CD14-positive monocyte (primary cell): ENCODE measurements at regions not wholly inside any gene's neighbourhood (a gene's known extent, or its start where the extent isn't known, plus 50 kb on each side); places are given as distances from the start of the nearest gene placed in this dataset.

Experiments
- DNase-seq, 3 donors: peaks; one replicate each; pipeline ENCODE4 v3.0.0-alpha.2; 2011 to 2022
- H2AFZ ChIP-seq: 2 replicates; pipeline ENCODE4 v1.6.0; 2012; ENCODE audit warnings: mild to moderate bottlenecking, low read depth, low read length, inconsistent platforms; ENCODE audit not compliant: insufficient read depth, poor library complexity, severe bottlenecking
- H3K27ac ChIP-seq, 2 donors: 1 replicate in 1 of 2; 2 replicates in 1 of 2; pipeline ENCODE4 v1.5.1; 2012 to 2013; ENCODE audit warnings: low read length in 2 of 2, control low read depth in 1 of 2, inconsistent platforms in 1 of 2, low read depth in 1 of 2, mild to moderate bottlenecking in 1 of 2
- H3K27me3 ChIP-seq, 2 donors: one replicate each; pipeline versions ENCODE4 v1.6.0 to v1.6.1; 2011 to 2013; ENCODE audit warnings: low read length in 2 of 2; ENCODE audit not compliant: control insufficient read depth in 2 of 2, insufficient read depth in 2 of 2
- H3K36me3 ChIP-seq, 2 donors: replicated peaks in 1 of 2; 1 replicate in 1 of 2; 2 replicates in 1 of 2; pipeline versions ENCODE4 v1.5.1 to v1.6.1; 2012 to 2013; ENCODE audit warnings: low read length in 2 of 2, control low read depth in 1 of 2, inconsistent platforms in 1 of 2, mild to moderate bottlenecking in 1 of 2; ENCODE audit not compliant: insufficient read depth in 2 of 2, control insufficient read depth in 1 of 2
- H3K4me1 ChIP-seq, 2 donors: 1 replicate in 1 of 2; 2 replicates in 1 of 2; pipeline versions ENCODE4 v1.5.1 to v1.6.1; 2012 to 2013; ENCODE audit warnings: low read length in 2 of 2, control low read depth in 1 of 2, inconsistent platforms in 1 of 2, mild to moderate bottlenecking in 1 of 2, moderate library complexity in 1 of 2; ENCODE audit not compliant: insufficient read depth in 2 of 2, control insufficient read depth in 1 of 2
- H3K4me2 ChIP-seq: replicated peaks from 2 replicates; pipeline ENCODE3; 2012; ENCODE audit warnings: low read length, moderate library complexity, mild to moderate bottlenecking; ENCODE audit not compliant: poor library complexity, severe bottlenecking; ENCODE audit errors: extremely low read depth
- H3K4me3 ChIP-seq, 3 experiments: fragments of 200-600 bp in 1 of 3; sonication (generic) in 1 of 3; replicated peaks in 1 of 3; 1 replicate in 2 of 3; 2 replicates in 1 of 3; pipeline ENCODE4 v1.5.1; 2011 to 2013; ENCODE audit warnings: low read length in 3 of 3, mild to moderate bottlenecking in 3 of 3, control low read depth in 2 of 3, low read depth in 2 of 3, inconsistent platforms in 1 of 3, moderate library complexity in 1 of 3
- H3K79me2 ChIP-seq: 2 replicates; pipeline ENCODE4 v1.6.0; 2012; ENCODE audit warnings: mild to moderate bottlenecking, control low read depth, inconsistent platforms, low read length, moderate library complexity; ENCODE audit not compliant: insufficient read depth
- H3K9ac ChIP-seq: 2 replicates; pipeline ENCODE4 v1.6.0; 2017; ENCODE audit warnings: low read length, mild to moderate bottlenecking; ENCODE audit not compliant: insufficient read depth, poor library complexity, severe bottlenecking
- H3K9me3 ChIP-seq, 2 donors: replicated peaks in 1 of 2; 1 replicate in 1 of 2; 2 replicates in 1 of 2; pipeline versions ENCODE4 v1.5.1 to v1.6.1; 2012 to 2013; ENCODE audit warnings: low read length in 2 of 2, control low read depth in 1 of 2; ENCODE audit not compliant: control insufficient read depth in 1 of 2, insufficient read depth in 1 of 2
- H4K20me1 ChIP-seq: 2 replicates; pipeline ENCODE4 v1.6.0; 2012; ENCODE audit warnings: mild to moderate bottlenecking, low read length, control low read depth, moderate library complexity; ENCODE audit not compliant: insufficient read depth
- H3K27ac Mint-ChIP-seq, 7 donors: one replicate each; pipeline ENCODE4 v1.8.0; 2020; ENCODE audit warnings: mild to moderate bottlenecking in 7 of 7, mixed read lengths in 7 of 7, moderate library complexity in 6 of 7, inconsistent platforms in 2 of 7
- H3K27me3 Mint-ChIP-seq, 3 donors: one replicate each; pipeline ENCODE4 v1.8.0; 2021 to 2022; ENCODE audit warnings: low read depth in 3 of 3, mild to moderate bottlenecking in 3 of 3, mixed read lengths in 3 of 3, moderate library complexity in 3 of 3, inconsistent platforms in 1 of 3
- H3K36me3 Mint-ChIP-seq, 2 donors: one replicate each; pipeline ENCODE4 v1.8.0; 2020; ENCODE audit warnings: mixed read lengths in 2 of 2, inconsistent platforms in 1 of 2, mild to moderate bottlenecking in 1 of 2
- H3K4me1 Mint-ChIP-seq: one replicate; pipeline ENCODE4 v1.8.0; 2020; ENCODE audit warnings: mild to moderate bottlenecking, mixed read lengths
- H3K4me3 Mint-ChIP-seq, 2 donors: one replicate each; pipeline ENCODE4 v1.8.0; 2020; ENCODE audit warnings: mild to moderate bottlenecking in 2 of 2, mixed read lengths in 2 of 2, moderate library complexity in 1 of 2
- H3K9me3 Mint-ChIP-seq, 7 donors: one replicate each; pipeline ENCODE4 v1.8.0; 2020 to 2022; ENCODE audit warnings: mixed read lengths in 7 of 7, mild to moderate bottlenecking in 6 of 7, moderate library complexity in 6 of 7, inconsistent platforms in 2 of 7
- CTCF ChIP-seq: fragments of 200-600 bp; IDR thresholded peaks from one replicate; pipeline ENCODE4 v1.8.0; 2022; ENCODE audit warnings: antibody characterized with exemption, mild to moderate bottlenecking
- WGBS: methylation state at CpG from one replicate; pipeline ENCODE4 v1.1.5; 2013; ENCODE audit warnings: missing lambda C conversion rate; ENCODE audit not compliant: insufficient coverage; 5-methylcytosine and 5-hydroxymethylcytosine counted together
- intact Hi-C, 2 donors: fragments of 100-400 bp; cut with micrococcal nuclease; formaldehyde crosslinking; loops; one replicate each; pipeline versions ENCODE4 v1.15.0 to v1.15.1; 2023

GRCh38 chr5:8905021-8905420 lies 640.9 kb downstream of the SEMA5A start:
- Mint-ChIP-seq H3K36me3 (no peaks in the 10 kb centered on the region), H3K4me3 (no peak overlapping the region), H3K9me3 (peaks cover 0 to 8% (median 2%) of the 10 kb centered on the region in 7 donors), H3K4me1 (no peaks in the 10 kb centered on the region), H3K27ac (no peak overlapping the region), H3K27me3 (peaks cover 0 to 1% (median 0%) of the 10 kb centered on the region in 3 donors)
- no peak for DNase-seq
- Histone ChIP-seq H3K4me1 (no peaks in the 10 kb centered on the region), H3K36me3 (no peaks in the 10 kb centered on the region), H3K4me3 (no peak overlapping the region), H4K20me1 (no peaks in the 10 kb centered on the region), H3K9me3 (no peaks in the 10 kb centered on the region), H3K27me3 (no peaks in the 10 kb centered on the region), H3K27ac (no peak overlapping the region), H3K79me2 (no peaks in the 10 kb centered on the region), H2AFZ (no peak overlapping the region), H3K4me2 (no peak overlapping the region), H3K9ac (no peak overlapping the region)
- 60% methylated on average over 1 of the region's 2 CpGs for WGBS
- no peak for TF ChIP-seq CTCF
- intact Hi-C loops: no loop called here

GRCh38 chr5:8906303-8906967 lies 639.4 kb downstream of the SEMA5A start:
- 96% methylated on average over 8 of the region's 12 CpGs for WGBS
- no peaks in the 10 kb centered on the region for H3K79me2 ChIP-seq
- no peak overlapping the region for H3K9ac ChIP-seq
- H3K4me2 ChIP-seq: no peak overlapping the region
- H3K4me1 Mint-ChIP-seq: no peaks in the 10 kb centered on the region
- H3K4me3 ChIP-seq: no peak overlapping the region
- no peak for DNase-seq
- H3K27me3 Mint-ChIP-seq: no peaks in the 10 kb centered on the region
- H3K27ac Mint-ChIP-seq: no peak overlapping the region
- H3K4me3 Mint-ChIP-seq: no peak overlapping the region
- H3K36me3 Mint-ChIP-seq: no peaks in the 10 kb centered on the region
- H3K36me3 ChIP-seq: no peaks in the 10 kb centered on the region
- no peaks in the 10 kb centered on the region for H3K27me3 ChIP-seq
- intact Hi-C loops: no loop called here
- H3K27ac ChIP-seq: no peak overlapping the region
- peaks cover 0 to 8% (median 2%) of the 10 kb centered on the region in 7 donors for H3K9me3 Mint-ChIP-seq
- no peak overlapping the region for H2AFZ ChIP-seq
- no peaks in the 10 kb centered on the region for H4K20me1 ChIP-seq
- no peaks in the 10 kb centered on the region for H3K9me3 ChIP-seq
- H3K4me1 ChIP-seq: no peaks in the 10 kb centered on the region
- TF ChIP-seq CTCF: no peak
